HEK293 (cell line): ENCODE measurements at regions not wholly inside any gene's neighbourhood (a gene's known extent, or its start where the extent isn't known, plus 50 kb on each side); places are given as distances from the start of the nearest gene placed in this dataset.

ENCODE experiments used
- CTCF ChIA-PET: fragments of 350-600 bp; formaldehyde crosslinking; extraction: SDS; loops from one replicate; lab custom pipeline; 2021; ENCODE audit warnings: antibody characterized with exemption; lab: Yijun Ruan, JAX
- POLR2A ChIA-PET: fragments of 300-600 bp; formaldehyde crosslinking; extraction: SDS; loops from one replicate; lab custom pipeline; 2020; ENCODE audit warnings: antibody characterized with exemption, inconsistent platforms; lab: Yijun Ruan, JAX
- H3K27ac ChIP-seq: fragments of 200-500 bp; sonication (Bioruptor generic); 2 replicates; pipeline ENCODE4 v1.5.1; 2014; ENCODE audit warnings: low read depth, low read length, control low read depth, inconsistent platforms; ENCODE audit errors: extremely low read depth
- H3K36me3 ChIP-seq, 2 experiments: fragments of 200-500 bp in 1 of 2; sonication (Bioruptor generic) in 1 of 2; 1 replicate in 1 of 2; 2 replicates in 1 of 2; pipeline ENCODE4 v1.5.1; 2014 to 2017; ENCODE audit warnings: inconsistent platforms in 2 of 2, low read length in 2 of 2; ENCODE audit not compliant: control insufficient read depth in 2 of 2, insufficient read depth in 1 of 2
- H3K4me1 ChIP-seq: fragments of 200-500 bp; sonication (Bioruptor generic); 2 replicates; pipeline ENCODE4 v1.5.1; 2014; ENCODE audit warnings: mild to moderate bottlenecking, low read length, inconsistent platforms; ENCODE audit not compliant: control insufficient read depth, insufficient read depth
- H3K4me3 ChIP-seq: 2 replicates; pipeline ENCODE4 v1.5.1; 2011; ENCODE audit warnings: low read depth, mild to moderate bottlenecking, control low read depth, low read length, moderate library complexity
- H3K9me3 ChIP-seq: fragments of 200-500 bp; sonication (Bioruptor generic); 2 replicates; pipeline ENCODE4 v1.5.1; 2014; ENCODE audit warnings: low read depth, low read length, inconsistent platforms; ENCODE audit not compliant: control insufficient read depth, insufficient read depth
- ATF2 ChIP-seq: fragments of 450-650 bp; formaldehyde crosslinking; IDR thresholded peaks from 2 replicates; pipeline ENCODE4 v1.5.1; 2016; ENCODE audit warnings: missing biosample characterization, missing genetic modification characterization, low read depth
- BCL11B ChIP-seq: fragments of 450-650 bp; formaldehyde crosslinking; IDR thresholded peaks from 2 replicates; pipeline ENCODE4 v1.5.1; 2016; ENCODE audit warnings: low read depth, missing biosample characterization, missing genetic modification characterization
- BCL6B ChIP-seq: fragments of 450-650 bp; formaldehyde crosslinking; IDR thresholded peaks from 2 replicates; pipeline ENCODE4 v1.5.1; 2017; ENCODE audit warnings: missing biosample characterization, missing genetic modification characterization
- GLI4 ChIP-seq: fragments of 450-650 bp; formaldehyde crosslinking; IDR thresholded peaks from 2 replicates; pipeline ENCODE4 v1.5.1; 2016; ENCODE audit warnings: missing biosample characterization, missing genetic modification characterization
- MEIS1 ChIP-seq: sonication (generic); formaldehyde crosslinking; IDR thresholded peaks from 2 replicates; pipeline ENCODE4 v1.8.1; 2022; ENCODE audit warnings: missing genetic modification reagents, mild to moderate bottlenecking, borderline replicate concordance
- REPIN1 ChIP-seq: fragments of 450-650 bp; formaldehyde crosslinking; IDR thresholded peaks from 2 replicates; pipeline ENCODE4 v1.5.1; 2017; ENCODE audit warnings: missing biosample characterization, missing genetic modification characterization, low read depth
- ZBTB8A ChIP-seq: fragments of 450-650 bp; formaldehyde crosslinking; IDR thresholded peaks from 2 replicates; pipeline ENCODE4 v1.5.1; 2016; ENCODE audit warnings: missing biosample characterization, missing genetic modification characterization
- ZNF112 ChIP-seq: fragments of 450-650 bp; formaldehyde crosslinking; IDR thresholded peaks from 2 replicates; pipeline ENCODE4 v1.5.0; 2017; ENCODE audit warnings: missing biosample characterization, missing genetic modification characterization
- ZNF148 ChIP-seq: fragments of 450-650 bp; formaldehyde crosslinking; IDR thresholded peaks from 2 replicates; pipeline ENCODE4 v1.5.0; 2017; ENCODE audit warnings: missing biosample characterization, missing genetic modification characterization, borderline replicate concordance
- ZNF211 ChIP-seq: fragments of 450-650 bp; formaldehyde crosslinking; IDR thresholded peaks from 2 replicates; pipeline ENCODE4 v1.5.1; 2016; ENCODE audit warnings: low read depth, missing biosample characterization, missing genetic modification characterization
- ZNF24 ChIP-seq: fragments of 450-650 bp; formaldehyde crosslinking; IDR thresholded peaks from 2 replicates; pipeline ENCODE4 v1.5.1; 2016; ENCODE audit warnings: missing biosample characterization, missing genetic modification characterization
- ZNF280C ChIP-seq: fragments of 450-650 bp; formaldehyde crosslinking; IDR thresholded peaks from 2 replicates; pipeline ENCODE4 v1.5.1; 2016; ENCODE audit warnings: missing biosample characterization, missing genetic modification characterization
- ZNF473 ChIP-seq: fragments of 450-650 bp; formaldehyde crosslinking; IDR thresholded peaks from 2 replicates; pipeline ENCODE4 v1.5.1; 2017; ENCODE audit warnings: missing biosample characterization, missing genetic modification characterization
- ZNF518A ChIP-seq: fragments of 450-650 bp; formaldehyde crosslinking; conservative IDR thresholded peaks from 2 replicates; pipeline ENCODE4 v1.5.1; 2016; ENCODE audit warnings: low read depth, missing biosample characterization, missing genetic modification characterization
- ZNF529 ChIP-seq: fragments of 450-650 bp; formaldehyde crosslinking; IDR thresholded peaks from 2 replicates; pipeline ENCODE4 v1.5.1; 2017; ENCODE audit warnings: missing genetic modification characterization, missing biosample characterization; ENCODE audit not compliant: insufficient replicate concordance
- ZNF626 ChIP-seq: fragments of 450-650 bp; sonication (Bioruptor Pico); formaldehyde crosslinking; IDR thresholded peaks from 2 replicates; pipeline ENCODE4 v1.5.1; 2018; ENCODE audit warnings: missing biosample characterization, missing genetic modification characterization, inconsistent platforms
- ZNF768 ChIP-seq: fragments of 450-650 bp; formaldehyde crosslinking; IDR thresholded peaks from 2 replicates; pipeline ENCODE4 v1.5.1; 2018; ENCODE audit warnings: missing biosample characterization, mild to moderate bottlenecking, missing genetic modification characterization

GRCh38 chr4:145315811-145316225, 135.4 kb upstream of the OTUD4 start (continued):
- TF ChIP-seq ZNF148 (tag by site-specific recombination) (no peak), ZBTB8A (no peak), MEIS1 (no peak), ZNF518A (tag by site-specific recombination) (no peak), BCL11B (tag by site-specific recombination) (no peak)

GRCh38 chr4:145308598-145308997, 128.2 kb upstream of the OTUD4 start:
- H3K9me3 ChIP-seq = no peaks in the 10 kb centered on the region
- ChIA-PET CTCF (no interaction called here), POLR2A (no interaction called here)
- no peaks in the 10 kb centered on the region for H3K4me1 ChIP-seq
- no peaks in the 10 kb centered on the region for H3K36me3 ChIP-seq
- H3K27ac ChIP-seq = no peak overlapping the region
- no peak overlapping the region for H3K4me3 ChIP-seq
- TF ChIP-seq REPIN1 (tag by site-specific recombination) = no peak
- TF ChIP-seq ZNF768 = no peak
- TF ChIP-seq ZNF473 (tag by site-specific recombination) = no peak
- no peak for TF ChIP-seq ATF2 (tag by site-specific recombination)
- TF ChIP-seq BCL6B (tag by site-specific recombination) = no peak
- no peak for TF ChIP-seq ZNF280C (tag by site-specific recombination)
- no peak for TF ChIP-seq ZNF529 (tag by site-specific recombination)
- TF ChIP-seq ZNF112 (tag by site-specific recombination) = no peak
- TF ChIP-seq ZNF24 (tag by site-specific recombination) = no peak
- no peak for TF ChIP-seq ZNF211 (tag by site-specific recombination)
- no peak for TF ChIP-seq ZNF626 (tag by site-specific recombination)
- no peak for TF ChIP-seq GLI4 (tag by site-specific recombination)
- TF ChIP-seq ZNF148 (tag by site-specific recombination) = no peak
